Sigmoid colon (tissue), 4 donors: ENCODE measurements at regions not wholly inside any gene's neighbourhood (a gene's known extent, or its start where the extent isn't known, plus 50 kb on each side); places are given as distances from the start of the nearest gene placed in this dataset.

Experiments
- EP300 ChIP-seq, 4 donors: sonication (generic); formaldehyde crosslinking; IDR thresholded peaks; one replicate each; pipeline ENCODE4 v1.6.1; 2017; ENCODE audit warnings: antibody characterized with exemption in 4 of 4
- POLR2A ChIP-seq, 2 donors: fragments of 450-650 bp; IDR thresholded peaks; one replicate each; pipeline ENCODE4 v1.6.1; 2016; ENCODE audit warnings: antibody characterized with exemption in 2 of 2, mild to moderate bottlenecking in 2 of 2, moderate library complexity in 2 of 2
- POLR2AphosphoS5 ChIP-seq, 4 donors: sonication (generic); formaldehyde crosslinking; IDR thresholded peaks; one replicate each; pipeline ENCODE4 v1.6.1; 2017; ENCODE audit warnings: antibody characterized with exemption in 4 of 4
- TF ChIP-seq, protein P1 (sequence below), 4 experiments: fragments of 450-650 bp in 3 of 4; fragments of 200-600 bp in 1 of 4; IDR thresholded peaks; one replicate each; pipeline ENCODE4 v1.5.1; 2016 to 2019; ENCODE audit warnings: antibody characterized with exemption in 4 of 4, mild to moderate bottlenecking in 3 of 4, moderate library complexity in 2 of 4

- TF ChIP-seq, protein P1, sequence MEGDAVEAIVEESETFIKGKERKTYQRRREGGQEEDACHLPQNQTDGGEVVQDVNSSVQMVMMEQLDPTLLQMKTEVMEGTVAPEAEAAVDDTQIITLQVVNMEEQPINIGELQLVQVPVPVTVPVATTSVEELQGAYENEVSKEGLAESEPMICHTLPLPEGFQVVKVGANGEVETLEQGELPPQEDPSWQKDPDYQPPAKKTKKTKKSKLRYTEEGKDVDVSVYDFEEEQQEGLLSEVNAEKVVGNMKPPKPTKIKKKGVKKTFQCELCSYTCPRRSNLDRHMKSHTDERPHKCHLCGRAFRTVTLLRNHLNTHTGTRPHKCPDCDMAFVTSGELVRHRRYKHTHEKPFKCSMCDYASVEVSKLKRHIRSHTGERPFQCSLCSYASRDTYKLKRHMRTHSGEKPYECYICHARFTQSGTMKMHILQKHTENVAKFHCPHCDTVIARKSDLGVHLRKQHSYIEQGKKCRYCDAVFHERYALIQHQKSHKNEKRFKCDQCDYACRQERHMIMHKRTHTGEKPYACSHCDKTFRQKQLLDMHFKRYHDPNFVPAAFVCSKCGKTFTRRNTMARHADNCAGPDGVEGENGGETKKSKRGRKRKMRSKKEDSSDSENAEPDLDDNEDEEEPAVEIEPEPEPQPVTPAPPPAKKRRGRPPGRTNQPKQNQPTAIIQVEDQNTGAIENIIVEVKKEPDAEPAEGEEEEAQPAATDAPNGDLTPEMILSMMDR (IDR thresholded peaks at IDR 0.05) = no peak
- no peak for TF ChIP-seq EP300 (IDR thresholded peaks at IDR 0.05)
- no peak for TF ChIP-seq POLR2A (IDR thresholded peaks at IDR 0.05)
- no peak for TF ChIP-seq POLR2AphosphoS5 (IDR thresholded peaks at IDR 0.05)
Observed at GRCh38 chr1:94646141-94646643, 104.6 kb upstream of the F3 start.
